Globus pallidus (tissue), 1 donor: ENCODE measurements at regions not wholly inside any gene's neighbourhood (a gene's known extent, or its start where the extent isn't known, plus 50 kb on each side); places are given as distances from the start of the nearest gene placed in this dataset.

Source experiments
- DNase-seq: peaks from one replicate; pipeline ENCODE4 v3.0.0-alpha.2; 2015; ENCODE audit warnings: low spot score

DNA sequence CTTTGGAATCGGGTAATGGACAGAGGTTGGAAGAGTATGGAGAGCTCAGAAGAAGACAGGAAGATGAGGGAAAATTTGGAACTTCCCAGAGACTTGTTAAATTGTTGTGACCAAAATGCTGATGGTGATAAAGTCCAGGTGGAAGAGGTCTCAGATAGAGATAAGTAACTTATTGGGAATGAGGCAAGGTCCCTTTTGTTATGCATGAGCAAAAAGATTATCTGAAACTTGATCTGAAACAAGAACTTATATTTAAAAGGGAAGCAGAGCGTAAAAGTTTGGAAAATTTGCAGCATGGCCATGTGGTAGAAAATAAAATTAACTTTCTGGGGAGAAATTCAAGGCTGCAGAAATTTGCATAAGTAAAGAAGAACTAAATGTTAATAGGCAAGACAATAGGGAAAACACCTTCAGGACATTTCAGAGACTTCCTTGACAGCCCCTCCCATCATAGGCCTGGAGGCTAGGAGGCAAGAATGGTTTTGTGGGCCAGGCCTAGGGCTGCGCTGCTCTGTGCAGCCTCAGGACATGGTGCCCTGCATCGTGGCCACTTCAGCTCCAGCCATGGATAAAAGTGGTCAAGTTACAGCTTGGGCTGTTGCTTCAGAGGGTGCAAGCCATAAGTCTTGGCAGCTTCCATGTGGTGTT, 425.7 kb upstream of the PRICKLE1 start:
- DNase-seq, result no peak

DNA sequence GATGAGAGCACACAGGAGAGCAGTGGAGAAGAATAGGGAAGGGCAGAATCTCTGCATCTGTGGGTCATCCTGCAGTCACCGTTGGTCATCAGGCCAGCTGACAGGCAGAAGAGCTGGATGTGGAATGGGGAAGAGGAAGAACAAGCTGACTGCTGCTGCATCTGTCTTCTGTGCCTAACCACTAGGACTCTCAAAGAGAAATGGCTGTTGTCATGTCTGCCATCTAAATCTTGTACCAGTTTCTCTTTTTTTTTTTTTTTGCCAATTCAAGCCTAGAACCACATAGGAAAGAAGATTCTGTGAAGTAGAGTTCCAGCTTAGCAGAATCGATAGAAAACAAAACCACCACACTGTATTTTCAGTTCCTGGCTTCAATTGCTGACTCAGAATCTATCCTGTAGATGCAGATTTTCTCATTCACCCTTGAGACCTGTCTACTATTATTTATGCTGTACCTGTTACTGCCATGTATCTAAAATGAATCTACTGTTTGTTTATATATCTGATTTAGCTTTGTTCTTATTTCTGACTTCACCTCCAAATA, 421.9 kb upstream of the PRICKLE1 start:
- DNase-seq, result no peak

DNA sequence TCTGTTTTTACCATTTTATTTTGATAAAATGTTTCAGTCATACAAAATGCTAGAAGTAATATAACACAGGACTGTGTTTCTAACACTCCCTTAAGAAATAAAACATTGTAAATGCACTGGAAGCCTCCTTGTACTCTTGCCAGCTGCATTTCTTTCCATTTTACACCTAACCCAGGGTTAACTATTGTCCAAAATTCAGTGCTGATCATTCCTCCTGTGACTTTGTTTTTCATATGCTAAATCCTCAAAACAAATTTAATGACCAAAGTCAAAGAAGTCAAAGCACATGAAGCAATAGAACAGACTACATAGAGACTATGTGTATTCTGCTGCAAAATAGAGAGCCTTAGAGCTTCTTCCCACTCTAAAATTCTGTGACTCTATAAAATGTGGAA, 420.3 kb upstream of the PRICKLE1 start:
- DNase-seq, result no peak

DNA sequence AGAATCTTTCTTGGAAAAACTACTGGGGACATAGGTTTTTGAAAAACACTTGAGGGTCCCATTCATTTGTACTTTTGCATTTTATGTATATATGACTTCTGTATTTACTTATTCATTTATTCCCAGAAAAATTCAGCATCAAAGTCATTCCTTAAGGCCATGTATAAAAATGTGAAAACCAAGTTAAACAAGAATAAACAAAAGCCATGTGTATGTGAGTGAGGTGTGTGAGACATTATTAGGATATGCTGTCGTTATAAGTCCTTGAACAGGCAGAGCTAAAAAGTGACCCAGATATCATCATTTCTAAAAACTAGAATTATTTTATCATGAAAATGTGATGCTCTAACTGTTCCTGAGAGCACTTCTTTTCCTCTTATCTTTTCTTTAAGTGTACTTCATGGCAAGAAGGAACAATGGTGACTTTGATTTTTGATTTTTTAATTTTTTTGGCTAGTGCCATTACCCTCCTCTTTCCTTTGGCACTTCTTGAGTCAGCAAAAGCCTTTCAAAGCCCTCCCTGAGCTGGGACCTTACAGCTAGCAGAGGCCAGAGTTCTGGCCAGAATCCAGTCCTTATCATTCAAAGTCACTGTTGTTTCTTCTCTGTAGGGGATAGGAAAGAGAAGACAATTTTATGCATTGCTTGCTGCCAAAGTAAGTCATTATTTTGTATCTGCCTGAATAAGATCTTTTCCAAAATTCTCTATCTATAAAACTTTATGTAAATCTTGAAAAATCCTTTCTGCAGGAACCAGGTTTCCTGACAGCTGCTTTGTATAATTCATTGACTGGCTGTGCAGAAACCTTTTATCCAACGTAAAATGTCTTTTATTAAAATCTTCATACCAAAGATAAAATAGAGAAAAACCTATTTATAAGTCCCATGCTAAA, 419.7 kb upstream of the PRICKLE1 start:
- no peak for DNase-seq

DNA sequence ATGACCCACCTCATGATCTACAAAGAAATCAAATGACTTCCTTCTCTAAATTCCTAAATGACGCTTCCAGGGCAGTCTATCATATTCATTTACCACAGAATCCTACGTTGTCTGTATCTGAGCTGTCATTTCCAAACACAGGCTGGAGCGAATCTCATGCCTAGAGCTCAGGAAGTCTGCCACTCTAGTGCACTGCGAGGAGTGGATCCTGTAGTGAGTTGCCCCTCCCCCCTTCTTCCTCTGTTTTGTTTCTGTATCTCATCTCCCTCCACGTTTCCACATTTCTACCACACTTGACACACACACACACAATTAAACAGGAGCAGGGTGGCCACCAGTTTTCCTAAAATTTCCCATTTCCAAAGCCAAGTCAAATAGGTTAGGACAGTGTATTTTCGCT, 415.4 kb upstream of the PRICKLE1 start:
- DNase-seq, result no peak

DNA sequence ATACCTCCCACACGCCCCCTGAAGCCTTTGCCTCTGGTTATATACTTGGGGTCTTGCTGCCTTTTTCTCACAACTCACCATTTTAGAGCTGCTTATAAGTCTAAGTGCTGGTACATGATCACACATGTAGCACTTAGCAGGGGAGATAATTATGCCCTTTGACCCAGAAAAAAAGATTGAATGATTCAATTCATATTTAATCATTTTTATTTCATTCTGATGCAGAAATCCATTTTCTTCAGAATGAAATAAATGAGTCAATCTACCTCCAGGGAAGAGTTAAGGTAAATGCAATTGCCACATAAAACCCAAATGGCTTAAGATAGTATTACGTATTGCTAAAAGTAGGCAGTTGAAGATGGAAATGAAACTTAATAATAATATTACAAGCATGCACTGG, 414.6 kb upstream of the PRICKLE1 start:
- no peak for DNase-seq

DNA sequence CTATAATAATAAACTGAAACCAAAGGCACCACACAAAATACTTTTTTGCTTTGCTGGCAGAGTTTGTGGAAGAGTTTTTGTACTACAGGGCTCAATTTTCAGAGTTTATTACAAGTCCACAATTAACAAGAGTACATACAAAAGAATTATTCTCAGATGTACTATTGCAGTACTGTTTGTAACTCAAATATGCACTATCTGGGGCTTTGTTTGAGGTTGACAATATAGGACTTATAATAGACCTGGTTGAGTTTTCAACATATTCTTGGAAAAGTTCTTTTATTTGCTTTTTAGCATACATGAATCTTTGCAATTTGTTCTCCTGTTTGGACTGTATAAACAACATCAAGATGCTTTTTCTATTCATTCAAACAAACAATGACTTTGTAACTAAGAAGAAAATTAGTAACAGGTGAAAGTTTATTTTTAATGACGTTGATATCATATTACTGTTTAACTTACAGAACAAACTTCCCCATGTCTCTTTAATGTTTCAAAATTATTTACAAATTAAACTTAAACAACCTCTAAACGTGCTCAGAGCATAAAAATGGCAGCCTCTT, 407.4 kb upstream of the PRICKLE1 start:
- DNase-seq, result no peak

DNA sequence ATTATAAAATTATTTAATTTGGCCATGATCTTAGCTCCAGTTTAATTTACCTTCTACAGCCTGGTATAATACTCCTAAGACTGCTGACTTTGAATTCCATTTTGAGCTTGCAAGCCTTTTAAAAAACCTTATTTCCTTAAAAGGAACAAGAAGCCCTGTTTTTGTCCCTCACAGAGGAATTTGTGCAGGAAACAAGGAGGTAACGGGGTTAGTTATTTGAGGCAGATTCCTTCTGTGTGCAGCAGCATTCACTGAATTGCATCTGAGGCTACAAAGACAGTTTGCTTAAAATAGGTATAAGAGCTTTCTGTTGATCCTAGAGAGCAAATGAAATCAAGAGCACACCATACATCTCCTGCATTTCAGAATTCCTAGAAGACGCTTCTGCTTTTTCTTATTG, 403.3 kb upstream of the PRICKLE1 start:
- no peak for DNase-seq

DNA sequence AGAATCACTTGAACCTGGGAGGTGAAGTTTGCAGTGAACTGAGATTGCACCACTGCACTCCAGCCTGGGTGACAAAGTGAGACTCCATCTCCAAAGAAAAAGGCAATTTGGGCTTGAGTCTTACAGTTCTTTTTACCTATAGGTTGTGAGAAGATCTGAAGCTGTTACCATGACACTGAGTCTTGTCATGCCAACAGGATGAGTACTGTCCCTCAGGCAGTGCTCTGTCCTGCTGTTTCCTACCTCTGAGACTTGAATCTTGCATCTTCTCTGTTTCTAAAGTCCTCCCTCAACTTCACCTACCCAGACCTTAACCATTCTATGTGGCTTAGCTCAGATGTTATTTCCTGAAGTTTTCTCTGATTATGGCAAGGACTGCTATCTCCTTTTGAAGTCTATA, 400.8 kb upstream of the PRICKLE1 start:
- no peak for DNase-seq

DNA sequence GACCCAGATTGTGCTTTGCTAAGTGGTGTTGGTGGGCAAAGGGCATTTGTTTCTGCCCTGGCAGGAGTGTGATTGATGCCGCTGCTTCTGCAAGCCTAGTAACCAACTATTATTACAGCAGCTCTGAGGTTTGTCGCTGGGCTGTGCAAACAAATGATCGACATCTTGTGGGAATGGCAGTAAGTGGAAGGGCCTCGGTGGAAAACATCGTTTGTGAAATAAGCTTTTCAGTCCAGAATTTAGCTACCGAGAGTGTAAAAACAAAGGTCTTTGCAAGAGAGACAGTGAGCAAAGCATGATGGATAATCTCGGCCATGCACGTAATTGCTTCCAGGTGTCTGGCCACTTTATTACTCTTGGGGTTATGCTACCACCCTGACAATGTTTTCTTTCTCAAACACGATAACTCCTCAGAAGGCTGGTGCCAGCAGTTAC, 397.7 kb upstream of the PRICKLE1 start:
- DNase-seq, result no peak

DNA sequence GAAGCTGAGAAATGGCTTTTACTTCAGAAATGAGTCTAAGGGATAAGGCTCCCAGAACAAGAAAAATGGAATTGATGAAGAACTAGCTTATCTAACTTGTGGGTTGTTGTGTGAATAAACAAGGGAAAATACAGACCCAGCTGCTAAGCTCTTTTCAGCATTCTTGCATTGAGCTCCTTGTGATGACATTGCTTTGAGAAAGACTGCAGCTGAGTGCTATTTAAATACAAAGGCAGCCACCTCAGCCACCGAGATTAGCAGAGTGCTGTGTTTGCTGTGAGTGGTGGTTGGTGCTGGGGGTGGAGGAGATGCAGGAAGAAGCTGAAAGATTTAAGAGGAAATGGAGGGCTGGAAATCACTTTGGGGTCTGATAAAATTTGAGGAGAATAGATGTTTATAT, 396.0 kb upstream of the PRICKLE1 start:
- DNase-seq, result no peak

DNA sequence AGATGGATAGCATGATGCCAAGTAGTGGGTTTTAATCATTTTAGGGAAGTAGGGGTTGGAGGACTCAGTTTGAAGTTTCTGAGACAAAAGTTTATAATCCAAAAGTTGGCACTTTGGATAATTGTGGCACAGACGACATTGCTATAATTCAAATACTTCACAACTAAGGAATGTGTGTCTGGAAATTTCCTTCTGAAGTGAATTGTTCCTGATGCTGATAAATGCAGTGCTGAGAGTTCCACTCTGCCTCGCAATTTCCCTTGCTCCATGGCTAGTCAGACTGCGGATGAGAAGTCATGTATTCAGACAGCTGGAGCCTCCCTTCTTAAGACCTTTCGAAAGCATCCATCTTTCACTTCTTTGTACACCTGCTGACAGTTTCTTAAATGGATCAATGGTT, 393.3 kb upstream of the PRICKLE1 start:
- no peak for DNase-seq

DNA sequence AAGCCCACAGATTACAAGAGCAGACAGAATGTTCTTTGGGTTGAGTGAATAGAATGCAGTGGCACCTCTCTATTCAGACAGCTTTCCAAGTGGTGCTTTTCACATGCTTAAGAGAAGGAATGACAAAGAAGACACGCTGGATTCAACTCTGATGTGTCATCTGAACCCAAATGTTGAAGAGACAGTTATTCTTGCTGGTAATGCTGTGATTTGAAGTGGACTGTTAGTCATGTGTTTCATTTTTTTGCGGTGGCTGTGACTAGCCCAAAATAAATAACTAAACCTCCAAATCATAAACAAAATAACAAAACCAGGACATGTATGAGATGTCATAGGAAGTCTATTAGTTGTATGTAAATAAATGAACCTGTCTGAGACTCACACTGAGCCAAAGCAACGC, 391.8 kb upstream of the PRICKLE1 start:
- no peak for DNase-seq

DNA sequence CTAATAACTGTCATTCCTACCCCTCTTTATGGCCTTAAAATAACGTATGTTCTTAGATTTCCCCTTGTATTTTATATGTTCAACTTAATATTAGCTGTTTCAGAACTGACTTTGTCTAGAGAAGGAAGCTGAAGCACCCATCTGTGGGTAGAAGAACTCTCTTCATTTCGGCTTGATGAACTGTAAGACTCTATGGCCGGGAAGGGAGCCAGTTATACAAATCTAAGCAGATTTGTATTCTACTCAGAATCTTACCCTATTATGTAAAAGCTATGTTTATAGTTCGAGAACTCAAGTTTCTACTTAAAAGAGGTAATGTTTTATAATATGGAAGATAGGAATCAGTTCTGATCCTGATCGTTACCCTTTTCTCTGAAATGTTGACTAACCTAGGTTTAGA, 390.9 kb upstream of the PRICKLE1 start:
- no peak for DNase-seq

DNA sequence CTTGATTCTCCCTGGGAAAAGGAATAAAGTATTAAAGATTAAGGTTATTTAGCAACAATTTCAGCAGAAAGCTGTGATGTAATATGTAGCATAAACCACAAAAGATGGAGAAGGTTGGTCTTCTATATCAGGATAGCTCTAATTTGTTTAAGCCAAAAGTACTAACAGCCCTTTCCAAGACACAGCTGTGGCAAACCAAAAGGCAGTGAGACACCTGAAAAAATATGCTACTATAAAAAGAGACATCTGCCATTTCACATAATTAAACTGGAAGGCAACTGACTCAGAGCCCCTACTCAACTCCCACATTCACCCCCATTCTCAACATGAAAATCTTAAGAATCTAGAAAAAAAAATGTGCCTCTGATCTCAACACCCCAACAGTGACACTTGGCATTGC, 390.2 kb upstream of the PRICKLE1 start:
- DNase-seq, result no peak

DNA sequence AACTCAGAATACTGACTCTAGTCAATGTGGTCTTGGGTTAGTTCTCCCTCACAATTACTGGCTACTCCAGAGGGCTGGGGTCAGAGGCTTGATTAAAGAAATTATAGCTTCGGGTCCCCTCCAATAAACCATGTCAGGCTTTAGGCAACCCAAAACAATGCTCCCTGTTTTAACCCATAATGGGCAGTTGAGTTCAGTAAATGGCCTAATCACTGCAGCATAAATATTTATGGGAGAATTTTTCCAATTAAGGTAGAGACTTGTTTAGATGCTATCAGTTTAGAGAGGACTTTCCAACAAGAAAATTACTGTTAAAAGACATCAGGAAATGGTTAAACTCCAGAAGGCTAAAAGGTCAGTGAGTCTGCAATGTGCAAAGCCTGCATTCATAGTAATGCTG, 389.2 kb upstream of the PRICKLE1 start:
- DNase-seq, result no peak

DNA sequence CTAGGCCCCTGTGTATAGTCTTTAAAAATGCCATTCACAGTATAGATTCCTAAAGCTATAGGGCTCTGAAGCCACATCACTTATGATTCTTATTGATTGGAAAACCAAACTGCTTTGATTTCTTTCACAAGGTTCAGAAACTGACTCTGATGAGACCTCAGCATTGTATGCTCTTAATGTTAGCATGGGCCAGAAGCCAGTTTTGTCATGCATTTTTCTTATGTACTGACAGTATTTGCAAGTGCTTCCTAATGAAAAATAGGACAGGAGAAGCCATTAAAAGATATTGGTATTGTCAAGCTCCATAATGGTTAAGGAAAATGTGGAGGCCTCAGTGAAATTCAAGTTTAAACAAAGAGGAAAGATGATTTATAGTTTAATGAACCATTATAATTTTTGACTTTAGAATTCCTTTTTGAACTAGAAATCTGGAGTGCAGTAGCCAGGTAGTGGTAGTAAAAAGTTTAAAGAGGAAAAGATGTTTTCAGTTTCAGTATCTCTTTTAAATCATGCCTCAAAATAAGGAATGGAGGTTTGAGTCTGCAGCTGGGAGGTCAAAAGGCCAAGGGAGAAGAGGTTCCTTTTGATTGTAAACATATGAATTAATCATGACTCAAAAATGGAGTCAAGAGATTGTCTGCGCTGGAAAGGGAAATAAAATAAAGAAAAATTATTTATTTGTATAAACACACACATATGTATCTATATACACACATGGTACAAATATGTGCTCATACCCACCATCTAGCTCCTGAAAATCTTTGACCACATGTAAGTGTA, 388.1 kb upstream of the PRICKLE1 start:
- DNase-seq, result no peak

DNA sequence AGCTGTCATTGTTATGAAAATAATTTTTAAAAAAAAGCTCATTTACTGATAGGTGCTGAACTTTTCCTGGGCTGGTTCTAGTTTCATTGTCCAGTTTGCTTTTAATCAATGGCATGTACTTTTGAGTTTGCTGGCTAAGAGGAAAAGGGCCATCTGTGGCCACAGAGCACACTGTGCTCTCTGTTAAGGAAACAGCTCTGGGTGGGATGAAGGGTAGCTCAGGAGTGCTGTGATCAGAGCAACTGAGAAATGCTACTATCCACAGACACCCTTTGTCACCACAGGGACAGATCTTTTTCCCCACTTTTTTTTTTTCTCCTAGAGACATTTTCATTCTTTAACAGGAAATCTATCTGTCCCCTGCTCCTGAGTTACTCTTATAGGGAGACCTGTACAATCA, 387.1 kb upstream of the PRICKLE1 start:
- DNase-seq, result no peak

DNA sequence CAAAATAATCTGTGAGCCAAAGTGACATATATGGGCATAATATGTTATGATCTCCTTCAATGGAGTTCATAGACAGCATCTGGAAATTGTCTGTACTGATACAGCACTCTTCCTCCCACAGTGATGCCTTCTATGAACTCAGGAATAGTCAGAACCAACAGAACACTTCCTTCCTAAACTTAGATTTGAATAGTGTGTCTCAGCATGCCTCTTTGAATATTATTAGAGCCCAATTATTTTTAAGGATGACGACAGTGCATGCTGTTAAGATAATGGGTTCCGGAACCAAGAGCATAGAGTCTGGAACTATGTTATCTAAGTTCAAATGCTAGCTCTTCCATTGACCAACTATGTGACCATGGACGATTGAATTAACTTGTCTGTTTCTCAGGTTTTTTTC, 386.6 kb upstream of the PRICKLE1 start:
- DNase-seq, result no peak

DNA sequence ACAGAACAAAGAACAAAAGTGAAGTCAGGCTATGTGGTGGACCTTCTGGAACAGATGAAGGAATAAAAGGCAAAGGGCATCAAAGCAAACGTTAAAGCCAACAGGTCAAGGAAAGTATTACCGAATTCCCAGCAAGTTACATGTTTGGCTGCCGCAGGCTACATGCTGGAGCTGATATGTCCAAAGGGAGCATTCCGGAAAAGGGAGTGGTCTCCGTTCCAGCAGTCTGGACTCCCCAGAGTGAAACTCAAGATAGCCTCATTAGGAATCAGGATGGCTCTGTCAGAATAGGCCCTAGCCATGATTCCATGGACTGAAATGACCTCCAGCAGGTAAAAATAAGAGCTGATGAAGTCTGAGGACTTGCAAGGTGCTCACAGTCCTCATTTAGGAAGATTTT, 379.8 kb upstream of the PRICKLE1 start:
- no peak for DNase-seq

DNA sequence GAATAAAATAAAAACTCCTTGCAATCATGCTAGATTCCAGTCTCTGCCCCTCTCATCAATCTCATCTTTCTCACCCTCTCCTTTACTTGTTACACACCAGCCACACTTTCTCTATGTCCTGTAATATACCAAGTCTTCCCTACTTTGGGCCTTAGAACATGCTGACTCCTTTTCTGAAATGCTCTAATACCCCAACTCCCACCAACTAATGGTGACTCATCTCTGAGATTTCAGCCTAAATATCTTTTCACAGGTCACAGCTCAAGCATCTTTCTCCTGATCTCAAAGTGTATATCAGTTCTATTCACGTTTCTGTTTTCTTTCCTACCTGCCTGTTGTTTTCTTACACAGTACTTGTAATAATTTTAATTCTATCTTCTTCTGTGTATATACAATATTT, 378.9 kb upstream of the PRICKLE1 start:
- no peak for DNase-seq

DNA sequence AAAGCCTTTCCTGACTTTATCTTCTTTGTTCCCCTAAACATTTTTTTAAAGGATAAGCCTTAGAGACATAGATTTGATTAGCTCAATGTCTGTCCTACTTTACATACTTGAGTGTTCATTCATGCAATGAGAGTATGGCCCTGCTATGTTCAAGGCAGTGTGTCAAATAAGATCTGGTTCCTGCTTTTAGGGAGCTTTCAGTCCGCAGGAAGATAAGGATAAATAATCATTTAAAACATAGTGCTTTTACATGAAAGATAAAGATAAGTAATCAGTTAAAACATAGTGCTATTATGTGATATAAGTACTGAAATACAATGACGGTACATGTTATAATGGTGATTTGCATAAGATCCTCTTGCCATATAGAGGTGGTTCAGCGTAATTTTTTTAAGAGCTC, 378.3 kb upstream of the PRICKLE1 start:
- DNase-seq, result no peak
